Dedifferentiated amniotic fluid mesenchymal stem cell (primary cell): ENCODE measurements at regions not wholly inside any gene's neighbourhood (a gene's known extent, or its start where the extent isn't known, plus 50 kb on each side); places are given as distances from the start of the nearest gene placed in this dataset.

Experiments used
- DNase-seq: peaks from one replicate; pipeline ENCODE4 v3.0.0-alpha.2; 2016; ENCODE audit errors: extremely low spot score

DNA sequence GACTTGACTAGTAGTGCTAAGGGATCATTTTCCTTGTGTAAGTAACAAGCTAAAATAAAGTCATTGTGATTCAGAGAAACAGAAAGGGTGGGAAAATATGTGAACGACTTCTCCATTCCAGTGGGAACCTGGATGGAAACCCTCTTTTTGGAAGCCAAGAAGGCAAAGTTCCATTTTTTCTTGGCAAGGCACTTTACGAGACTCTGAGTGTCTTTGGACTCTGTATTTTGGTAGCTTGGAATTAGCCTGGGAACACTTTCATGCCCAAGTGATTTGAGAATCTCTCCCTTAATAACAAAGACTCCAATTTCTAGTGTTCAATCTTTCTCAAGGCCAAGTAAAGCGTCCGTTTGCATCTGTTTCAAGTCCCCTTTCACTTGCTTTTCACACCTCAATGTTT, 100.5 kb upstream of the SASH1 start:
- DNase-seq, result no peak

GRCh38 chr6:148244217-148244935, 98.3 kb upstream of the SASH1 start:
- no peak for DNase-seq

DNA sequence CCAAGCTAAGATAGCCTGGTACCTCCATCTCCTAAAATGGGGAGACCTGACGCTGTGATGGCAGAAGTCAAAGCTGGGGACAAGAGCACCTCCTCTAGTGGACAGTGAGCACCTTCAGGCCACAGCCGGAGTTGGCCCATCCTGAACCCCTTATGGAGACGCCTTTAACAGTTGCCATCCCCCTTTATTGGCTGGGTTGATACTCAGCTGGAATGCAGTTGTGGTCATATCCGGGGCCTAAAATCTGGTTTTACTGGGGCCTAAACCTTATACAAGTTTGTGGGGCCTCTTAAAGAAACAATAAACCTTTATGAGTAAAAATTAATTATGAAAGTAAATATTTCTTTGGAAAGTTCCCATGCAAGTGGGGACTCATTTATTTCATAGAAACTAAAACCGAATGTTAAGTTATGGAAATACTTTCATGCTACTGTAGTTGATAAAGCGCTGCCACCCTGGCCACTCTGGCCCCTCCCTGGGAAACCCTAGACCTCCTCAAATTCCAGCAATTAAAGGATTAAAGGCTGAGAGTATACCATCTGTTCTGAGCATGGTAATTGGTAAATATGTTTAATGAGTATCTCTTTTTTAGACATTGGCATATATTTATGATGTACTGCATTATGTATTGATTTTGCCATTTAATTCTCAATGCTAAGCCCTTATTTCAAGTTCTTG, 95.1 kb upstream of the SASH1 start:
- no peak for DNase-seq

GRCh38 chr6:148249160-148249559, 93.5 kb upstream of the SASH1 start:
- no peak for DNase-seq

- no peak for DNase-seq
Observed at GRCh38 chr6:148249679-148250375, 92.8 kb upstream of the SASH1 start.

- DNase-seq, result peak; percentile 47
Observed at GRCh38 chr6:148250975-148251685, 91.5 kb upstream of the SASH1 start.

- DNase-seq, result peak; percentile 20
Observed at GRCh38 chr6:148251891-148252290, 90.7 kb upstream of the SASH1 start.

- DNase-seq, result no peak
Observed at GRCh38 chr6:148257810-148258209, 84.8 kb upstream of the SASH1 start.

DNA sequence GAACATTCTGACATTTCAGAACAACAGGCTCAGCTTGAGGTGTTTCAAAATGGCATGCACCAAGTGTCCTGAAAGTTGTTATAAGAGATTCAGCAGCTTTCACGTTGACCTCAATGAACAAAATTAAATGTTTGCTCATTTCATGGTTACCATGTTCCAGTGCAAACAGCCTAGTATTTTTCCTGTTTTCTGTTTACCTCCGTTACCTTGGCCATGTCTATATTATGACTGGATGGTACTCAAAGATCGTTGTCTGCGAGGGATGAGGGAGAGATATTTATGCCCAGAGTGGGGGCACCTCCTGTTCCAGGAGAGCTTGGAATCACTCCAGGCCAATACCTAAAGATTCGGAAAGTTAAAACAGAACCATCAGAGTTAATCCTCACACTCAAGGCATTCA, 83.8 kb upstream of the SASH1 start:
- DNase-seq, result no peak

DNA sequence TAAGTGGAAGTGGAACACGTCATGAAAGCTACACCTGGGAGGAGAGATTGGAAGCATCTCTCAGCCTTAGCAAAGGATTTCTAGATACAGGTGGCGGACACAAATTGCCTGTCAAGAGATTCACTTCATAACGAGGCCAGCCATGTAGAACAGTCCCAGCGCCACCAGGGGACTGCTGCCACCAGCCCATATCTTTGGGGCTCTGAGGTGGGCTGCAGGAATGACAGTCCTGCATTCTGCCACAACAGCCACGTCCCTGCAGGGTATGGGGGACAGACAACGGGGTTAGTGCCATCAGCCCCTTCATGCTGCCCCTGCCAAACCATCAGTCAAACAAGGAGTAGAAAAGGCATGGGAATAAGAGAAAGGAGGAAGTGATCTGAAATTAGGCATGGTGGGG, 81.2 kb upstream of the SASH1 start:
- no peak for DNase-seq

DNA sequence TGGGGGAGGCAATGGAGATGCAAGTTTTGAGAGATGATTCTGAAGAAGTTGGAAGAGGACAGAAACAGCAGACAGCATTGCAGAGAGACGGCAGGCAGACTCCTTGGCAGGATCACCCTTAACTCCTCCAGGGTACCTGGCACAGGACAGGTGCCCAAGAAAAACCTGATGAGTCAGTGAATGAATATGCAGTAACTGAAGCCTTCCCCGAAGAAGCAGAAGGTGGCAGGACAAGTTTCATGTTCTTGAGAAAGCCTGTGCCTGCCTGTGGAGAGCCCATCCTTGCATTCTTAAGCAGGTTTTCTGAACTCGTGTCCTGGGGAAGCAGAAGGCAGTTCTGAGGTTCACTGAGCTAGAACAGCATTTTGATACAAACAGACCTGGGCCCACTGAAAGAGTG, 79.6 kb upstream of the SASH1 start:
- DNase-seq, result no peak

DNA sequence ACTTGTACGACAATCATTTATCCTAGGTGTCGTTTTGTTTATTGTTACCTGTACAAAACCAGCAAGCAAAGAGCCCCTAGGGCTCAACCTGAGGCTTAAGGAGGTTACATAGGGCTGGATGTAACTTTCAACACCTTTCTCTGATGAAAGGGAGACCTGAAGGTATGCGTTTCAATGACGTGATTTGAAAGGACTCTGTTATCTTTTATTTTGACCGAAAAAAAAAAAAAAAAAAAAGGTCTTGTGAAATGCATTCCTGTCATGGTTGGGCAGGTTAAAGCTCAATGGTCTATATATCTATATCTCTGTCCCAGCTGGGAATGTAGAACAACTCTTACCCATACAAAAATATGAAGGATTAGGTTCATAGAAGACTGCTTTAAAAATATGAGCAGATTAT, 78.7 kb upstream of the SASH1 start:
- DNase-seq, result no peak

DNA sequence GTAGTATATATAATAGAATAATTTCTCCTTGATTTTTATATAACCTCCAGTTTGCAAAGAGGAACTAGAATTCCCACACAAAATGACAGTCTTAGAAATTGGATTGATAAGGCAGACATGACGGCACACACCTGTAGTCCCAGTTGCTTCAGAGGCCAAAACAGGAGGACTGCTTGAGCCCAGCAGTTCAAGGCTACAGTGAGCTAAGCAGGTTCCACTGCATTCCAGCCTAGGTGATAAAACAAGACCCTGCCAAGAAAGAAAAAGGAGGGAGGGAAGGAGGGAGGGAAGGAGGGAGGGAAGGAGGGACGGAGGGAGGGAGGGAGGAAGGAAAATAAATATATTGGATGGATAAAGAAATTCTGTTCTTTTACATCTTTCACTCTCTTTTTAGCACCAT, 77.6 kb upstream of the SASH1 start:
- DNase-seq, result no peak

DNA sequence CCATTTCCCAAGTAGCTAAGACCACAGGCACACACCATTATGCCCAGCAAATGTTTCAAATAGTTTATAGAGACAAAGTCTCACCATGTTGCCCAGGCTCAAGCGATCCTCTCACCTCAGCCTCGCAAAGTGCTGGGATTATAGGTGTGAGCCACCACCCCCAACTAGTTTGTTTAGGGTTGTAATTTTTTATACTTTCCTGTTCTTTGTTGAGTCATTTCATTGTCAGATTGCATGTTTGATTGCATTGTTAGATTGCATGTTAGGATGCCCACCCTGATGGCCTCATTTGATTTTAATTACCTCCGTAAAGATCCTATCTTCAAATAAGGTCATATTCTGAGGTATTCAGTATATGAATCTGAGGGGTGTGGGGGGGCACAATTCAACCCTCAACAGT, 73.3 kb upstream of the SASH1 start:
- no peak for DNase-seq

GRCh38 chr6:148271711-148272439, 70.8 kb upstream of the SASH1 start:
- DNase-seq, result peak; percentile 86

- DNase-seq, result no peak
Observed at GRCh38 chr6:148272597-148272996, 70.0 kb upstream of the SASH1 start.

- no peak for DNase-seq
Observed at GRCh38 chr6:148273962-148274752, 68.5 kb upstream of the SASH1 start.

DNA sequence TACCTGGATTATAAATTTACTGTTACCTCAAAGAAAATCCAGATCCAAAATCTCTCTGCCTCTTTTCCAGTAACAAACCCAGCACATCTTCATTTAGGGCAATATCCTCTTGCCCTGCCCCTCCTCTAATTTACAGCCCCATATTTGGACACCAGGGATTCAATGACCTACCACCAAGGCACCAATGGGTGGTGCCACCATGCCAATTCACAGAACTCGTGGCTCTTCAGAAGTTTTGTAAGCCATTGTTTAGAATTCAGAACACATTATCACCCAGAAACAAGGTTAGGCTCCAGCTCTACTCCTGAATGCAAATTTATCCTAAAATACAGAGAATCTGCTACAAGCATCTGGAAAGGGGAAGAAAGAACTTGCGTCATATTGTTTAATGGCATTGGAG, 67.8 kb upstream of the SASH1 start:
- DNase-seq, result no peak

DNA sequence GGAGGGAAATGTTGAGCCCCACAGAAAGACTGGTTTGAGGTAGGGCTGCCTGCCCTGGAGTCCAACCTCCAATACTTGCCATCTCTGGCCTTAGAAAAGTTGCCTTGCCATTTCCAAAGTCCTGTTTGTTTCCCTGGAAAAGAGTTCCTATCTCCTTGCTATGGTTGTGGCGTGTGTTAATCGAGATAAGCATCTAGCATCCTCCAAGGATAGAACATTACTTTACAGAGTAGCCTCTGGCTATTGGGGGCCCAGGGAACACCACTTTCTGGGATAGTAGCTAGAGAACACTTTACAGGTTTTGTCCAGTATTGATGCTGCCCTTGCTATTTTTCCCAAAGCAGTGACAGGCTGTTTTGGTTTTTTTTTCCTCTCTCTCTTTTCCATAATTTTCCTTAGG, 57.4 kb upstream of the SASH1 start:
- no peak for DNase-seq

DNA sequence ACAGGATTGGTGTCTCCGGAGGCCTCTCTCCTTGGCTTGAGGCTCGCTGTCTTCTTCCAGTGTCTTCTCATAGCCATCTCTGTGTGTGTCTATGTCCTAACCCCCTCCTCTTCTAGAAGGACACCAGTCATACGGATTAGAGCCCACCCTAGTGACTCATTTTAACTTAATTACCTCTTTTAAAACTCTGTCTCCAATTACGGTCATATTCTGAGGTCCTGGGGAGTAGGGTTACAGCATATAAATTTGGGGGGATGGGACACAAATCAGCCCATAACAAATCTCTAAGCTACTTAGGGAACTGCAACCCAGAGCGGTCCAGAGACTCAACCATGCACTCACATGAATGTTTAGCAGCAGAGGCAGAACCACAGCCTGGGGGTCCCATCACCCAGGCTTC, 56.1 kb upstream of the SASH1 start:
- no peak for DNase-seq
